H1 (cell line): ENCODE measurements at regions not wholly inside any gene's neighbourhood (a gene's known extent, or its start where the extent isn't known, plus 50 kb on each side); places are given as distances from the start of the nearest gene placed in this dataset.

Source experiments
- CTCF ChIA-PET: fragments of 300-600 bp; sonication (Branson Sonifier 250); formaldehyde crosslinking; loops from one replicate; lab custom pipeline; 2021; ENCODE audit not compliant: partially characterized antibody; lab: Charles Lee
- POLR2A ChIA-PET: fragments of 300-600 bp; sonication (Branson Sonifier 250); formaldehyde crosslinking; loops from one replicate; lab custom pipeline; 2021; ENCODE audit warnings: inconsistent platforms; ENCODE audit not compliant: partially characterized antibody; lab: Charles Lee
- DNase-seq, 2 experiments: peaks; one replicate each; pipeline versions ENCODE4 v3.0.0 to v3.0.0-alpha.2; 2010 to 2022; ENCODE audit warnings: low spot score in 2 of 2, low read depth in 1 of 2, mixed read lengths in 1 of 2
- FAIRE-seq: peaks from 2 replicates; lab custom pipeline; 2011; peaks lifted over from hg19 to GRCh38; lab: Jason Lieb, UNC
- H2AFZ ChIP-seq: 2 replicates; pipeline ENCODE4 v1.8.1; 2012; ENCODE audit warnings: low read length, inconsistent platforms
- H2AK5ac ChIP-seq: 2 replicates; pipeline ENCODE4 v1.6.1; 2013; ENCODE audit warnings: low read depth, low read length
- H2BK120ac ChIP-seq: replicated peaks from 2 replicates; pipeline ENCODE3; 2013; ENCODE audit warnings: low read depth, low read length, inconsistent platforms
- H2BK12ac ChIP-seq: 2 replicates; pipeline ENCODE4 v1.6.1; 2013; ENCODE audit warnings: low read depth, low read length
- H2BK15ac ChIP-seq: 2 replicates; pipeline ENCODE4 v1.6.1; 2013; ENCODE audit warnings: low read length
- H2BK20ac ChIP-seq: 2 replicates; pipeline ENCODE4 v1.6.1; 2013; ENCODE audit warnings: low read length
- H2BK5ac ChIP-seq: 2 replicates; pipeline ENCODE4 v1.6.1; 2013; ENCODE audit warnings: low read depth, low read length
- H3K14ac ChIP-seq: 2 replicates; pipeline ENCODE4 v1.6.1; 2013; ENCODE audit warnings: inconsistent platforms; ENCODE audit not compliant: insufficient read length
- H3K18ac ChIP-seq: 2 replicates; pipeline ENCODE4 v1.6.1; 2013; ENCODE audit warnings: low read length; ENCODE audit errors: extremely low read depth
- H3K23ac ChIP-seq: 2 replicates; pipeline ENCODE4 v1.6.1; 2013; ENCODE audit warnings: inconsistent platforms; ENCODE audit not compliant: insufficient read length
- H3K23me2 ChIP-seq: 2 replicates; pipeline ENCODE4 v1.6.1; 2013; ENCODE audit warnings: low read depth, low read length
- H3K27ac ChIP-seq: 2 replicates; pipeline ENCODE4 v1.6.1; 2011; ENCODE audit warnings: low read depth, low read length, inconsistent platforms
- H3K27me3 ChIP-seq, 4 experiments: replicated peaks in 1 of 4; 1 replicate in 1 of 4; 2 replicates in 3 of 4; pipeline versions ENCODE4 v1.6.1 to v1.8.1; 2011 to 2013; ENCODE audit warnings: low read length in 3 of 4, mild to moderate bottlenecking in 3 of 4, inconsistent platforms in 2 of 4, mixed read lengths in 2 of 4, moderate library complexity in 1 of 4; ENCODE audit not compliant: control insufficient read depth in 3 of 4, insufficient read depth in 3 of 4; ENCODE audit errors: extremely low read depth in 1 of 4
- H3K36me3 ChIP-seq, 4 experiments: 2 replicates each; pipeline versions ENCODE4 v1.6.1 to v1.8.1; 2011 to 2013; ENCODE audit warnings: mild to moderate bottlenecking in 4 of 4, low read length in 3 of 4, moderate library complexity in 2 of 4, control low read depth in 1 of 4, inconsistent platforms in 1 of 4; ENCODE audit not compliant: insufficient read depth in 4 of 4, control insufficient read depth in 2 of 4
- H3K4ac ChIP-seq: replicated peaks from 2 replicates; pipeline ENCODE3; 2013; ENCODE audit warnings: low read length, low read depth, mixed read lengths, inconsistent platforms; ENCODE audit not compliant: insufficient read length
- H3K4me1 ChIP-seq, 4 experiments: replicated peaks in 1 of 4; 1 replicate in 1 of 4; 2 replicates in 3 of 4; pipeline versions ENCODE4 v1.6.1 to v1.8.1; 2011 to 2013; ENCODE audit warnings: low read length in 3 of 4, inconsistent platforms in 2 of 4, mixed read lengths in 1 of 4; ENCODE audit not compliant: insufficient read depth in 4 of 4, control insufficient read depth in 3 of 4
- H3K4me2 ChIP-seq, 2 experiments: 2 replicates each; pipeline versions ENCODE4 v1.6.1 to v1.8.1; 2011 to 2013; ENCODE audit warnings: low read depth in 2 of 2, low read length in 2 of 2, control low read depth in 1 of 2, inconsistent platforms in 1 of 2, mild to moderate bottlenecking in 1 of 2; ENCODE audit not compliant: insufficient read depth in 1 of 2
- H3K4me3 ChIP-seq, 4 experiments: fragments of 200-600, 300-600 bp in 1 of 4; sonication (generic), shearing (Covaris generic), sonication (Bioruptor Twin) in 1 of 4; 2 replicates each; pipeline versions ENCODE4 v1.5.1 to v1.8.1; 2011 to 2016; ENCODE audit warnings: low read length in 4 of 4, low read depth in 3 of 4, control low read depth in 2 of 4, inconsistent platforms in 2 of 4, mild to moderate bottlenecking in 2 of 4, mixed read lengths in 1 of 4, moderate library complexity in 1 of 4; ENCODE audit not compliant: insufficient read depth in 2 of 4; ENCODE audit errors: extremely low read depth in 1 of 4
- H3K56ac ChIP-seq: replicated peaks from 2 replicates; pipeline ENCODE3; 2013; ENCODE audit warnings: low read depth, mild to moderate bottlenecking, mixed read lengths, low read length, inconsistent platforms; ENCODE audit not compliant: insufficient read length
- H3K79me1 ChIP-seq: 2 replicates; pipeline ENCODE4 v1.6.1; 2013; ENCODE audit warnings: low read depth, low read length, control low read depth
- H3K79me2 ChIP-seq, 2 experiments: 2 replicates each; pipeline versions ENCODE4 v1.6.1 to v1.8.1; 2012 to 2013; ENCODE audit warnings: low read length in 2 of 2, mild to moderate bottlenecking in 2 of 2, inconsistent platforms in 1 of 2; ENCODE audit not compliant: insufficient read depth in 2 of 2, control insufficient read depth in 1 of 2
- H3K9ac ChIP-seq, 4 experiments: replicated peaks in 1 of 4; 1 replicate in 1 of 4; 2 replicates in 3 of 4; pipeline versions ENCODE4 v1.6.1 to v1.8.1; 2011 to 2013; ENCODE audit warnings: low read depth in 3 of 4, low read length in 3 of 4, control low read depth in 2 of 4, mild to moderate bottlenecking in 2 of 4, moderate library complexity in 2 of 4, inconsistent platforms in 1 of 4; ENCODE audit errors: extremely low read depth in 1 of 4
- H3K9me3 ChIP-seq, 2 experiments: 2 replicates each; pipeline versions ENCODE4 v1.6.1 to v1.8.1; 2012 to 2013; ENCODE audit warnings: mild to moderate bottlenecking in 2 of 2, moderate library complexity in 2 of 2, control low read depth in 1 of 2, inconsistent platforms in 1 of 2, low read depth in 1 of 2, low read length in 1 of 2, mixed read lengths in 1 of 2; ENCODE audit not compliant: insufficient read depth in 2 of 2
- H4K20me1 ChIP-seq, 2 experiments: replicated peaks in 1 of 2; 2 replicates each; pipeline versions ENCODE3 to v1.8.1; 2011 to 2013; ENCODE audit warnings: inconsistent platforms in 2 of 2, low read length in 2 of 2, mild to moderate bottlenecking in 1 of 2; ENCODE audit not compliant: insufficient read depth in 2 of 2, control insufficient read depth in 1 of 2
- H4K5ac ChIP-seq: 2 replicates; pipeline ENCODE4 v1.6.1; 2013; ENCODE audit warnings: low read length, low read depth, mixed read lengths, inconsistent platforms; ENCODE audit not compliant: insufficient read length
- H4K8ac ChIP-seq: 2 replicates; pipeline ENCODE4 v1.8.0; 2013; ENCODE audit warnings: mild to moderate bottlenecking, moderate library complexity, low read length, inconsistent platforms; ENCODE audit not compliant: insufficient read depth; ENCODE audit errors: extremely low read depth
- H4K91ac ChIP-seq: replicated peaks from 2 replicates; pipeline ENCODE3; 2013; ENCODE audit warnings: low read length, mixed read lengths, inconsistent platforms; ENCODE audit not compliant: insufficient read length
- ATF2 ChIP-seq: IDR thresholded peaks from 2 replicates; pipeline ENCODE4 v1.6.1; 2012; ENCODE audit warnings: low read length, inconsistent platforms
- BCL11A ChIP-seq, 2 experiments: IDR thresholded peaks; one replicate each; pipeline ENCODE4 v1.6.1; 2011; ENCODE audit warnings: low read depth in 2 of 2, low read length in 2 of 2, mild to moderate bottlenecking in 2 of 2
- BRCA1 ChIP-seq: IDR thresholded peaks from 2 replicates; pipeline ENCODE4 v1.6.1; 2012; ENCODE audit warnings: low read depth, low read length, improper control_type of control experiment
- NRF1 ChIP-seq: IDR thresholded peaks from 2 replicates; pipeline ENCODE4 v1.6.1; 2011; ENCODE audit warnings: mild to moderate bottlenecking, low read depth, low read length, improper control_type of control experiment
- POLR2A ChIP-seq, 2 experiments: IDR thresholded peaks; 1 replicate in 1 of 2; 2 replicates in 1 of 2; pipeline ENCODE4 v1.6.1; 2011; ENCODE audit warnings: low read depth in 2 of 2, low read length in 2 of 2, mild to moderate bottlenecking in 2 of 2; ENCODE audit errors: control extremely low read depth in 1 of 2
- RXRA ChIP-seq: IDR thresholded peaks from 2 replicates; pipeline ENCODE4 v1.6.1; 2011; ENCODE audit warnings: low read depth, mild to moderate bottlenecking, low read length, moderate library complexity; ENCODE audit not compliant: insufficient read depth
- SP1 ChIP-seq: IDR thresholded peaks from 2 replicates; pipeline ENCODE4 v1.6.1; 2011; ENCODE audit warnings: low read depth, low read length
- SP2 ChIP-seq: IDR thresholded peaks from 2 replicates; pipeline ENCODE4 v1.6.1; 2012; ENCODE audit warnings: mild to moderate bottlenecking, low read length, inconsistent platforms
- TAF7 ChIP-seq: optimal IDR thresholded peaks from 2 replicates; pipeline ENCODE3; 2011; ENCODE audit warnings: low read depth, mild to moderate bottlenecking, inconsistent platforms, low read length, moderate library complexity, borderline replicate concordance
- TEAD4 ChIP-seq: IDR thresholded peaks from 2 replicates; pipeline ENCODE4 v1.6.1; 2012; ENCODE audit warnings: low read depth, low read length, inconsistent platforms, mixed read lengths
- WGBS, 2 experiments: shearing (Covaris generic) in 1 of 2; methylation state at CpG; one replicate each; pipeline versions ENCODE4 v1.1.6 to v1.1.7; 2013 to 2015; ENCODE audit warnings: low lambda C conversion rate in 2 of 2, mixed read lengths in 2 of 2, inconsistent platforms in 1 of 2, low coverage in 1 of 2, missing lambda C conversion rate in 1 of 2; ENCODE audit not compliant: insufficient replicate concordance in 2 of 2, insufficient coverage in 1 of 2, insufficient read length in 1 of 2; ENCODE audit errors: extremely low coverage in 1 of 2, missing lambda C conversion rate in 1 of 2; 5-methylcytosine and 5-hydroxymethylcytosine counted together

- H3K27ac ChIP-seq: no peak overlapping the region
- peak overlapping the region; percentile 16 for H4K91ac ChIP-seq
- no peak overlapping the region for H3K4ac ChIP-seq
- H3K18ac ChIP-seq: no peak overlapping the region
- no peak overlapping the region for H2AK5ac ChIP-seq
- no peak overlapping the region for H2AFZ ChIP-seq
- no peaks in the 10 kb centered on the region for H3K36me3 ChIP-seq
- no peaks in the 10 kb centered on the region for H4K20me1 ChIP-seq
- H2BK20ac ChIP-seq: 0 out of 2 replicates have a peak overlapping the region, but pooled peaks have one; percentile 29
- H3K9ac ChIP-seq: no peak overlapping the region
- no peaks in the 10 kb centered on the region for H3K27me3 ChIP-seq
- no peak overlapping the region for H2BK5ac ChIP-seq
- no peak overlapping the region for H3K14ac ChIP-seq
- H3K23ac ChIP-seq: no peak overlapping the region
- peaks cover 0 to 5% (median 4%) of the 10 kb centered on the region in 4 experiments; a peak in 3 of 7 replicates for H3K4me1 ChIP-seq
- FAIRE-seq (no peak), DNase-seq (no peak)
- ChIA-PET CTCF (interaction anchor here (0.6 to 1.1 kb wide), 2 partner anchors 15 to 24 kb away, joined by 3 read pairs; no protein-coding TSS in a partner anchor), POLR2A (interaction anchor here (1.1 to 1.7 kb wide), 2 partner anchors 13 to 62 kb away, joined by 3 to 4 read pairs; no protein-coding TSS in a partner anchor)
- H4K8ac ChIP-seq: no peak overlapping the region
- H3K79me2 ChIP-seq: no peaks in the 10 kb centered on the region
- peak overlapping the region; percentile 20; the same call in 1 of the 2 replicates for H2BK12ac ChIP-seq
- no peak overlapping the region for H2BK15ac ChIP-seq
- H3K4me3 ChIP-seq: no peak overlapping the region
- H3K9me3 ChIP-seq: no peaks in the 10 kb centered on the region
- no peak overlapping the region for H4K5ac ChIP-seq
- H3K56ac ChIP-seq: no peak overlapping the region
- H3K23me2 ChIP-seq: no peaks in the 10 kb centered on the region
- H3K4me2 ChIP-seq: no peak overlapping the region
- 90% methylated on average over 11 of the region's 11 CpGs; no CpG with 5 or more reads in 1 of the 2 experiments for WGBS, 2 experiments
- H3K79me1 ChIP-seq: no peaks in the 10 kb centered on the region
- no peak overlapping the region for H2BK120ac ChIP-seq
- TF ChIP-seq TEAD4 (no peak), NRF1 (no peak), SP1 (no peak), TAF7 (no peak), RXRA (no peak), BCL11A (IDR thresholded peaks at IDR 0.05; ENCODE audit: low read depth in 2 of 2, low read length in 2 of 2) (no peak), ATF2 (no peak), POLR2A (IDR thresholded peaks at IDR 0.05; ENCODE audit: control extremely low read depth in 1 of 2, low read depth in 2 of 2, low read length in 2 of 2) (no peak), SP2 (no peak), BRCA1 (no peak)
Measured at GRCh38 chr6:111950661-111951496, 77.6 kb upstream of the FYN start.
